Activated CD4-positive, CD25-positive, alpha-beta regulatory T cell treated with anti-CD3 and anti-CD28 coated beads, Interleukin-2, amount 50 U/mL, for 72 hours (primary cell): ENCODE measurements at regions not wholly inside any gene's neighbourhood (a gene's known extent, or its start where the extent isn't known, plus 50 kb on each side); places are given as distances from the start of the nearest gene placed in this dataset.

ENCODE experiments used
- DNase-seq: peaks from one replicate; pipeline ENCODE4 v3.0.0; 2021

GRCh38 chr11:119520400-119520799, 97.4 kb upstream of the THY1 start:
- no peak for DNase-seq

GRCh38 chr11:119519796-119520195, 96.8 kb upstream of the THY1 start:
- DNase-seq = no peak

GRCh38 chr11:119518746-119519730, 96.1 kb upstream of the THY1 start:
- no peak for DNase-seq

GRCh38 chr11:119515771-119516400, 92.9 kb upstream of the THY1 start:
- DNase-seq = no peak

GRCh38 chr11:119513806-119514170, 90.8 kb upstream of the THY1 start:
- DNase-seq = no peak

GRCh38 chr11:119513131-119513805, 90.3 kb upstream of the THY1 start:
- no peak for DNase-seq

- DNase-seq = no peak
Measured at GRCh38 chr11:119512369-119512768, 89.4 kb upstream of the THY1 start.

- DNase-seq = no peak
Measured at GRCh38 chr11:119511614-119512306, 88.8 kb upstream of the THY1 start.

- DNase-seq = no peak
Measured at GRCh38 chr11:119509969-119510401, 87.0 kb upstream of the THY1 start.

GRCh38 chr11:119509282-119509841, 86.4 kb upstream of the THY1 start:
- DNase-seq = no peak

- DNase-seq = no peak
Measured at GRCh38 chr11:119506436-119506835, 83.5 kb upstream of the THY1 start.

GRCh38 chr11:119505861-119506260, 82.9 kb upstream of the THY1 start:
- no peak for DNase-seq

GRCh38 chr11:119505071-119505470, 82.1 kb upstream of the THY1 start:
- no peak for DNase-seq

- DNase-seq = no peak
Measured at GRCh38 chr11:119504371-119504770, 81.4 kb upstream of the THY1 start.

GRCh38 chr11:119501777-119502405, 78.9 kb upstream of the THY1 start:
- DNase-seq = no peak

GRCh38 chr11:119497717-119498116, 74.7 kb upstream of the THY1 start:
- no peak for DNase-seq

- DNase-seq = no peak
Measured at GRCh38 chr11:119496997-119497396, 74.0 kb upstream of the THY1 start.

GRCh38 chr11:119496469-119496868, 73.5 kb upstream of the THY1 start:
- no peak for DNase-seq

- no peak for DNase-seq
Measured at GRCh38 chr11:119493712-119494111, 70.7 kb upstream of the THY1 start.

- no peak for DNase-seq
Measured at GRCh38 chr11:119491753-119492510, 69.0 kb upstream of the THY1 start.

- no peak for DNase-seq
Measured at GRCh38 chr11:119490253-119491006, 67.5 kb upstream of the THY1 start.
